ENCODE measurements at regions not wholly inside any gene's neighbourhood (a gene's known extent, or its start where the extent isn't known, plus 50 kb on each side); places are given as distances from the start of the nearest gene placed in this dataset.

DNA sequence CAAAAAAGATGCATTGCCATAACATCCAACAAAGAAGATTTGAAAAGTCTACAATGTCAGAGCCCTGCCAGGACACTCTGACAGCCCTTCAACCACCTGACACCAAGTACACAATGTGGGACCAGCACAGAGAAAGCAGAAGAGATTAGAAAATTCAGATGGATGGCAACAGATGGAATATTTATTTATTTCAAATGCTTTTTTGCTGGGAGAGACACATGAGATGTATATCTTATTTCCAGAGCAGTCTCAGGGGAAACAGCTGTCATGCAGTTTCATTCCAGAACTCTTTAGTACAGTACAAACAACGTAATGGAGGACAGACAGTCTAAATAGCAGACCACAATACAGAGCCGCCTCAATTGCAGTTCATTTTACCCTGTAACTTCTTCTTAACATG, 110.1 kb downstream of the MAIP1 start:
- H3K9me3 Mint-ChIP-seq: no peaks in the 10 kb centered on the region
- DNase-seq (ENCODE audit: low spot score): no peak
- no peak overlapping the region for H3K4me3 Mint-ChIP-seq (ENCODE audit: low read depth)
- H3K27ac Mint-ChIP-seq: no peak overlapping the region
- no peaks in the 10 kb centered on the region for H3K4me1 Mint-ChIP-seq (ENCODE audit: low read depth)
- intact Hi-C loops (cut with micrococcal nuclease): no loop called here
- H3K27me3 Mint-ChIP-seq (ENCODE audit: low read depth): peaks cover 15% of the 10 kb centered on the region
- H3K36me3 Mint-ChIP-seq (ENCODE audit: low read depth): no peaks in the 10 kb centered on the region

DNA sequence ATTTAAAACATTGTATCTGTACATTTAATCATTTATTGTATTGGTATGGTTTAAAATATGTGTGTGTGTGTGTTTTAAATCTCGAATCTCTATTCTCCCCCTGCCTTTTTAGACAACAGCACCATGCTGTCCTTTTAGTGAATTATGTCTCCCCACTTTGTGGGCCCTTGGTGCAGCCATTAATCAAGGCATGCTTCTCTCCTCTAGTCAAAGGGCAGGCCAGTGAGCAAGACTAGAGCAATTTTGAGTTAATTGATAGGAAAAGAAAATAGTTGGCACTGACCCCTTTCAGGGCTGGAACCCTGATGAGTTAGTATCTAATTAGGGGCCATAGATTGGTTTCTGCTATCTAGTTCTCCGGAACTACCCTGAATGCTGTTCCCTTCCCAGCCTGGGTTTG, 111.0 kb downstream of the MAIP1 start:
- intact Hi-C loops (cut with micrococcal nuclease): no loop called here

GRCh38 chr2:200068642-200069041, 113.3 kb downstream of the MAIP1 start:
- no peak overlapping the region for H3K27ac Mint-ChIP-seq
- DNase-seq (ENCODE audit: low spot score): no peak
- H3K4me3 Mint-ChIP-seq (ENCODE audit: low read depth): no peak overlapping the region
- intact Hi-C loops (cut with micrococcal nuclease): no loop called here
- peaks cover 13% of the 10 kb centered on the region for H3K9me3 Mint-ChIP-seq
- no peaks in the 10 kb centered on the region for H3K4me1 Mint-ChIP-seq (ENCODE audit: low read depth)
- H3K36me3 Mint-ChIP-seq (ENCODE audit: low read depth): no peaks in the 10 kb centered on the region
- peaks cover 8% of the 10 kb centered on the region for H3K27me3 Mint-ChIP-seq (ENCODE audit: low read depth)

More for the DNA sequence above, 111.0 kb downstream of the MAIP1 start:
- no peak overlapping the region for H3K4me3 Mint-ChIP-seq (ENCODE audit: low read depth)
- H3K9me3 Mint-ChIP-seq: peaks cover 2% of the 10 kb centered on the region
- no peaks in the 10 kb centered on the region for H3K36me3 Mint-ChIP-seq (ENCODE audit: low read depth)
- no peak for DNase-seq (ENCODE audit: low spot score)
- no peaks in the 10 kb centered on the region for H3K4me1 Mint-ChIP-seq (ENCODE audit: low read depth)
- H3K27ac Mint-ChIP-seq: no peak overlapping the region
- peaks cover 15% of the 10 kb centered on the region for H3K27me3 Mint-ChIP-seq (ENCODE audit: low read depth)

DNA sequence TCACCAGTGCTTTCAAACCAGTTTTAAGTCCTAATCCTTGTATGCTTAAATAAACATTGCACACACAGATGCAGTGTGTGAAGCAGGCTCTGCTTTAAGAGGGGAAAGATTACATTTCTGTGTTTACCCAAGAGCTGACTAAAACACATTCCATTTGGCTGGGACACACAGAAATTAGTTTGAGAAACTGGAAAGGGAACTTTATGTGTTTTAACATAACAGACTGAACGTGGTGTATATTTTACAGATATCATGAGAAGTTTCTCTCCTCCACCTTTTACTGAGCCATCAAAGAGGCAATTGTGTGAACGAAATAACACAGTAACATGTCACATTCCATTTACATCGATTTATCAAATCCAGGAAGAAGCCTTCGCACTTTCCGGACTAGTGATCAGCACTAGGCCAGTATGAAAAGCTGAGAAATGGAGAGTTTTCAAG, 121.8 kb downstream of the MAIP1 start:
- Mint-ChIP-seq H3K27ac (no peak overlapping the region), H3K4me1 (ENCODE audit: low read depth) (no peaks in the 10 kb centered on the region), H3K4me3 (ENCODE audit: low read depth) (no peak overlapping the region), H3K36me3 (ENCODE audit: low read depth) (no peaks in the 10 kb centered on the region), H3K9me3 (peaks cover 2% of the 10 kb centered on the region), H3K27me3 (ENCODE audit: low read depth) (peaks cover 4% of the 10 kb centered on the region)
- intact Hi-C loops (cut with micrococcal nuclease): no loop called here
- DNase-seq (ENCODE audit: low spot score): no peak

DNA sequence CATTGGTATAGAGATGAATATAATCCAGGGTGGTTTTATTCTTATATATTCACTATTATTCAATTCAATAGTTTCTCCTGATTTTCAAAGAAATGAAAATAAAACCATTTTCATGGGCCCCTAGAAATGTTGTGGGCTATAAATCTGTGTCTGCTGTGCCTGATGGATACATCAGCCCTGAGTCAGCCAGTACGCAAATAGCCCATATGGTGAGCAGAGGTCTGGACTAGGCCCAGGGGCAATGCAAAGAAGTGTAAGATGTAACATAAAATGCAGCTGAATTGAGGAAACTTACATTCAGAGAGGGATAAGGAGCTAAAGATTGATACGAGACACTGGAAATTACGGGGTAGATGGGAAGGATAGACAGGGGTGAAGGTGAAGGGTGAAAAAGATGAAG, 122.5 kb downstream of the MAIP1 start:
- Mint-ChIP-seq H3K9me3 (no peaks in the 10 kb centered on the region), H3K4me3 (ENCODE audit: low read depth) (no peak overlapping the region), H3K4me1 (ENCODE audit: low read depth) (no peaks in the 10 kb centered on the region), H3K36me3 (ENCODE audit: low read depth) (no peaks in the 10 kb centered on the region), H3K27me3 (ENCODE audit: low read depth) (peaks cover 4% of the 10 kb centered on the region), H3K27ac (no peak overlapping the region)
- intact Hi-C loops (cut with micrococcal nuclease): no loop called here
- DNase-seq (ENCODE audit: low spot score): no peak

DNA sequence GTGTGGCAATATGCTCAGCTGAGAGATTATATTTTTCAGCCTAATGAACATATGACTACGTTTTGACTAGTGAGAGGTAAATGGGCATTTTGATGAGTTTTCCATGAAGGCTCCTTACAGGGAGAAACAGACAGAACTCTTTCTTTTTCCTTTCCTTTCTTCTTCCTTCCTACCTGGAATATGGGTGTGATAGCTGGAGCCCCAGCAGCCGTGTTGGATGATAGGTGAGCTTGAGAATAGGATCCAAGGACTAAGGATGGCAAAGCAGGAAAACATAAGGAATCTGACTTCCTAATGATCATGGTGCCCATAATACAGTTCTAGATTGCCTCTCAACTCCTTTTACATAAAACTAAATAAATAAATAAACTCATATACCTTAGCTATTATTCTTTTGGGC, 124.0 kb downstream of the MAIP1 start:
- intact Hi-C loops (cut with micrococcal nuclease): no loop called here
- H3K4me1 Mint-ChIP-seq (ENCODE audit: low read depth): no peaks in the 10 kb centered on the region
- peaks cover 4% of the 10 kb centered on the region for H3K27me3 Mint-ChIP-seq (ENCODE audit: low read depth)
- H3K27ac Mint-ChIP-seq: no peak overlapping the region
- no peak overlapping the region for H3K4me3 Mint-ChIP-seq (ENCODE audit: low read depth)
- no peaks in the 10 kb centered on the region for H3K9me3 Mint-ChIP-seq
- no peak for DNase-seq (ENCODE audit: low spot score)
- H3K36me3 Mint-ChIP-seq (ENCODE audit: low read depth): no peaks in the 10 kb centered on the region

DNA sequence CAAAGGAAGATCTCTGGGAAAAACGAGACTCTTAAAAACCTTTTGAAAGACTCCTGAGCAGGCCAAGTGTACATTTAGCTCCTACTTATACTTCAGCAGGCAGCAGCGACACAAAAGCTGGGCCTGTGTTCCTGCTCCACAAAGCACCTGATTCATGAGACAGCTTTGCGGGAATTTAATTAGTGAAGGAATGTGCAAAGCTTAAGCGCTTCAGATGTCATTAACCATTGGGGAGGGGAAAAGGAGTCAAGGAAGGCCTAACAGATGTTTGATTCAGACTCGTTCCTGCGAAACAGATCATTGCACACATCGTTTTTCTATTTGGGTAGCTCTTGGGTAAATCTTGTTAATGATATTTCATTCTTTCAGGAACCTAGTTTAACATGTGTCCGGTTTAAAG, 125.9 kb downstream of the MAIP1 start:
- peaks cover 2% of the 10 kb centered on the region for H3K27me3 Mint-ChIP-seq (ENCODE audit: low read depth)
- H3K9me3 Mint-ChIP-seq: no peaks in the 10 kb centered on the region
- no peak overlapping the region for H3K27ac Mint-ChIP-seq
- DNase-seq (ENCODE audit: low spot score): no peak
- H3K4me1 Mint-ChIP-seq (ENCODE audit: low read depth): no peaks in the 10 kb centered on the region
- no peak overlapping the region for H3K4me3 Mint-ChIP-seq (ENCODE audit: low read depth)
- H3K36me3 Mint-ChIP-seq (ENCODE audit: low read depth): no peaks in the 10 kb centered on the region
- intact Hi-C loops (cut with micrococcal nuclease): no loop called here

GRCh38 chr2:200081811-200082210, 126.4 kb downstream of the MAIP1 start:
- intact Hi-C loops (cut with micrococcal nuclease): no loop called here
- H3K9me3 Mint-ChIP-seq: no peaks in the 10 kb centered on the region
- no peak overlapping the region for H3K27ac Mint-ChIP-seq
- no peaks in the 10 kb centered on the region for H3K36me3 Mint-ChIP-seq (ENCODE audit: low read depth)
- H3K4me3 Mint-ChIP-seq (ENCODE audit: low read depth): no peak overlapping the region
- H3K4me1 Mint-ChIP-seq (ENCODE audit: low read depth): no peaks in the 10 kb centered on the region
- DNase-seq (ENCODE audit: low spot score): no peak
- peaks cover 2% of the 10 kb centered on the region for H3K27me3 Mint-ChIP-seq (ENCODE audit: low read depth)

GRCh38 chr2:200084036-200084435, 128.7 kb downstream of the MAIP1 start:
- Mint-ChIP-seq H3K27ac (no peak overlapping the region), H3K9me3 (no peaks in the 10 kb centered on the region), H3K4me3 (ENCODE audit: low read depth) (no peak overlapping the region), H3K4me1 (ENCODE audit: low read depth) (no peaks in the 10 kb centered on the region), H3K36me3 (ENCODE audit: low read depth) (no peaks in the 10 kb centered on the region), H3K27me3 (ENCODE audit: low read depth) (peaks cover 2% of the 10 kb centered on the region)
- DNase-seq (ENCODE audit: low spot score): no peak
- intact Hi-C loops (cut with micrococcal nuclease): no loop called here

DNA sequence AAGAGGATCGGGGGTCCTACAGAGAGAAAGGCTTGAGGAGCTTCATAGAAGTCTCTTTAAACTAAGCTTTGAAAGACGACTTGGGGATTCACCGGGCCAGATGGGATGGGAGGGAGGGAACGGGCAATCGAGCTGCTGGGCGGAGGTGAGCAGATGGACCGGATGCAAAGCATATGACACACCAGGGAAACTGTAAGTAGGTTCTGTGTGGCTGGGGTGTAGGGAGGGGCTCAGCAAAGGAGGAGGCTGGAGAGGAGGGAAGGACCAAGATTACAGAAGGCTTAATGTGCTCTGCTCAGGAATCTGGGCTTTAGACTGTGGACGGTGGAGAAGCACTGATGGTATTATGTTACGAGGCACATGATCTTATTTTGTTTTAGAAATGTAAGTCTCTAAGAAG, 131.5 kb downstream of the MAIP1 start:
- Mint-ChIP-seq H3K4me3 (ENCODE audit: low read depth) (no peak overlapping the region), H3K9me3 (no peaks in the 10 kb centered on the region), H3K36me3 (ENCODE audit: low read depth) (no peaks in the 10 kb centered on the region), H3K27me3 (ENCODE audit: low read depth) (no peaks in the 10 kb centered on the region), H3K27ac (no peak overlapping the region), H3K4me1 (ENCODE audit: low read depth) (no peaks in the 10 kb centered on the region)
- DNase-seq (ENCODE audit: low spot score): no peak
- intact Hi-C loops (cut with micrococcal nuclease): no loop called here

DNA sequence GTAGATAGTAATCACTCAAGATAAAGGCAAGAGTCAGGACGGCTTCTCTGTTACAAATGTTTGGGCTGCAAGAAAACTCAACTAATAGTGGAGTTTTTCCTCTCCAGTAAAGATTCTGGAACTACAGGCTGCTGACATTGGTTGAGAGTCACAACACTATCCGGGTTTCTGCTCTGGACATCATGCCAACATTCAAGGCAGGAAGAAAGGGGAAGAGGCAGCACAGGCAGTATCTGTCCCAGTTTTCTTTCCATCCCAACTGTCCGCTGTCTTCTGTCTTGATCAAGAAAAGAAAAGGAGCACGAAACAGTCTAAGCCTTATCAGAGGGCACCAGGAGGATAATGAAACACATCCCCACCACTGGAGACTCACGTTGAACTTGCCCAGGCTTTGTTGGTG, 132.1 kb downstream of the MAIP1 start:
- Mint-ChIP-seq H3K36me3 (ENCODE audit: low read depth) (no peaks in the 10 kb centered on the region), H3K27me3 (ENCODE audit: low read depth) (peaks cover 4% of the 10 kb centered on the region), H3K9me3 (no peaks in the 10 kb centered on the region), H3K4me3 (ENCODE audit: low read depth) (no peak overlapping the region), H3K27ac (no peak overlapping the region), H3K4me1 (ENCODE audit: low read depth) (no peaks in the 10 kb centered on the region)
- intact Hi-C loops (cut with micrococcal nuclease): no loop called here
- DNase-seq (ENCODE audit: low spot score): no peak

DNA sequence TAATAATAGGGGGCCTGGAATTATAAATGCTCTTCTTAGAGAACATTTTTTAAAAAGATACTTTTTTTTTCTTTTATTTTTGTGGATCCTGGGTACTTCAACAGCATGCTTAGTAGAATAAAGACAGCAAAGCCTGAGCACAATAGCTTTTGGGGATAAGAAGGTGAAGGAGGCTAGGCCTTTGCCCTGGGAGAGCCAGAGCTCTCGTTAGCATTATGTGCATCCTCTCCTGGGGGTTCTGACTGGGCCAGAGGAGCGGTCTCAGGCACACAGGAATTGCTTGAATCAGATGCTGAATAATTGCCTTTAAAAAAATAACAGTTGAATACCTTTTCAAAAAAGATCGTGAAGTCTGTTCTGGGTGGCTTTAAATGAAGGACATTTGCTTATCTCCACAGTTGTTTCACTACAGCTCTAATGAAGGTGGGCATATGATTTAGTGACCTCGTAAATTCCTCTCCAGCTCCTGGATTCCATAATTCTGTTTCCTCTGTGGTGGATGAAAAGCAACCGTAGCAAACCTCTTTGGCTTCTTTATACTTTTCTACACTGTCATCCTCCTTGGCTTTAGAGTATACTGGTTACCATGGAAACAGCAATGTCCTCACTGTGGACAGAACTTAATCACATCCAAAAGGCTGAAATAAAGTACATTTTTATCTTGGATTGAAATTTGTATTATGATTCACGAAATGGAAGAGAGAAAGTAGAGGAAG, 133.8 kb downstream of the MAIP1 start:
- Mint-ChIP-seq H3K4me1 (ENCODE audit: low read depth) (no peaks in the 10 kb centered on the region), H3K4me3 (ENCODE audit: low read depth) (no peak overlapping the region), H3K9me3 (no peaks in the 10 kb centered on the region), H3K36me3 (ENCODE audit: low read depth) (no peaks in the 10 kb centered on the region), H3K27me3 (ENCODE audit: low read depth) (peaks cover 11% of the 10 kb centered on the region), H3K27ac (no peak overlapping the region)
- DNase-seq (ENCODE audit: low spot score): no peak
- intact Hi-C loops (cut with micrococcal nuclease): no loop called here

GRCh38 chr2:200089756-200090109, 134.4 kb downstream of the MAIP1 start:
- intact Hi-C loops (cut with micrococcal nuclease): no loop called here
- H3K27ac Mint-ChIP-seq: no peak overlapping the region
- no peaks in the 10 kb centered on the region for H3K9me3 Mint-ChIP-seq
- DNase-seq (ENCODE audit: low spot score): no peak
- H3K36me3 Mint-ChIP-seq (ENCODE audit: low read depth): no peaks in the 10 kb centered on the region
- H3K4me1 Mint-ChIP-seq (ENCODE audit: low read depth): no peaks in the 10 kb centered on the region
- no peak overlapping the region for H3K4me3 Mint-ChIP-seq (ENCODE audit: low read depth)
- H3K27me3 Mint-ChIP-seq (ENCODE audit: low read depth): peaks cover 12% of the 10 kb centered on the region

GRCh38 chr2:200090683-200091082, 135.3 kb downstream of the MAIP1 start:
- intact Hi-C loops (cut with micrococcal nuclease): no loop called here
- Mint-ChIP-seq H3K27ac (no peak overlapping the region), H3K36me3 (ENCODE audit: low read depth) (no peaks in the 10 kb centered on the region), H3K4me3 (ENCODE audit: low read depth) (no peak overlapping the region), H3K27me3 (ENCODE audit: low read depth) (peaks cover 15% of the 10 kb centered on the region), H3K9me3 (no peaks in the 10 kb centered on the region), H3K4me1 (ENCODE audit: low read depth) (no peaks in the 10 kb centered on the region)
- no peak for DNase-seq (ENCODE audit: low spot score)

Measured in activated T-helper 2 cell treated with anti-CD3 and anti-CD28 coated beads, Interferon-gamma antibody, Interleukin-2, Interleukin-4, amounts not matched to agents 10 μg/mL and 5 μg/mL and 100 μg/mL, durations not matched to agents 14 hours and 24 hours and 36 hours (primary cell).